ENCODE measurements at regions not wholly inside any gene's neighbourhood (a gene's known extent, or its start where the extent isn't known, plus 50 kb on each side); places are given as distances from the start of the nearest gene placed in this dataset.
A peak's percentile ranks its signal among the peaks of the same experiment; 100 is the strongest.
"Not testable (repeated sequence)": the region's sequence is repeated elsewhere in the genome, so short reads cannot be mapped to it uniquely, and the experiment has no call there.

GRCh38 chr17:12195418-12195817, 174.7 kb downstream of the MAP2K4 start:
- FAIRE-seq (peak; percentile 52), DNase-seq (ENCODE audit: low spot score) (no peak)

DNA sequence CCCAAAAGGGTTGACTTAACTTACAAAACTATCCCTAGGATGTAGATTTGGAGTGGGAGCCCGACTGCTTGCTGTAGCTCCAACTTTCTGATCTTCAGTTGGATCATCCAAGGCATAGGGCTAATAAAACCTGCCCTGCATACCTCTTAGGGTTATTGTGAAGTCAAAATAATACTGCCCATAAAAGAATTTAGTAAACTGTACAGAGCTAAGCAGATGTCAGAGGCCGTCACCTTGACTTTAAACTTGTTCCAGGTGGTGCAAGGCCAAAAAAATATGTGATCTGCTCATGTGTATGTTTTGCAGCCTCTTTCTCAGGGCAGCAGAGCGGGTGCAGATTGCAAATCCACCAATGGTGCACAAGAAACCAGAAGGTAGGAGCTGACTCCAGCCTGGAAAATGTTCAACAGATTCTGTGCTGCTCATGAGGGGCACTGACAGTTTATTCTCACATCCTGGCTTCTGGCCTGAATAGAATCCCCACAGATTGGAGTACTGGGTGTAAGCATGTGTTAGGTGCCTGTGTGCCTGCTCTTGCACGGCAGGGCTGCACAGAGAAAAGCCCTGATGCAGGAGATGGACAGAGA, 180.7 kb downstream of the MAP2K4 start:
- FAIRE-seq, result no peak
- DNase-seq (ENCODE audit: low spot score), result no peak

GRCh38 chr17:12209632-12210191, 189.0 kb downstream of the MAP2K4 start:
- DNase-seq (ENCODE audit: low spot score) (no peak), FAIRE-seq (no peak)

DNA sequence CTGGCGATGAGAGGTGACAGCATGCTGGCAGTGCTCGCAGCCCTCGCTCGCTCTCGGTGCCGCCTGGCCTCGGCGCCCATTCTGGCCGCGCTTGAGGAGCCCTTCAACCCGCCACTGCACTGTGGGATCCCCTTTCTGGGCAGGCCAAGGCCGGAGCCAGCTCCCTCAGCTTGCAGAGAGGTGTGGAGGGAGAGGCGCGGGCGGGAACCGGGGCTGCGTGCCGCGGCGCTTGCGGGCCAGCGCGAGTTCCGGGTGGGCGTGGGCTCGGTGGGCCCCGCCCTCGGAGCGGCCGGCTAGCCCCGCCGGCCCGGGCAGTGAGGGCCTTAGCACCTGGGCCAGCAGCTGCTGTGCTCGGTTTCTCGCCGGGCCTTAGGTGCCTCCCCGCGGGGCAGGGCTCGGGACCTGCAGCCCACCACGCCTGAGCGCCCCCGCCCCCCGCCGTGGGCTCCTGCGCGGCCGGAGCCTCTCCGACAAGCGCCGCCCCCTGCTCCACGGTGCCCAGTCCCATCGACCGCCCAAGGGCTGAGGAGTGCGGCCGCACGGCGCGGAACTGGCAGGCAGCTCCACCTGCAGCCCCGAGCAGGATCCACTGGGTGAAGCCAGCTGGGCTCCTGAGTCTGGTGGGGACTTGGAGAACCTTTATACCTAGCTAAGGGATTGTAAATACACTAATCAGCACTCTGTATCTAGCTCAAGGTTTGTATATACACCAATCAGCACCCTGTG, 200.2 kb downstream of the MAP2K4 start:
- peak; percentile 37 for FAIRE-seq
- not testable (repeated sequence) for DNase-seq (ENCODE audit: low spot score)

GRCh38 chr17:12222392-12222791, 201.7 kb downstream of the MAP2K4 start:
- DNase-seq (ENCODE audit: low spot score), result no peak
- FAIRE-seq, result no peak

- DNase-seq (ENCODE audit: low spot score) (no peak), FAIRE-seq (no peak)
Measured at GRCh38 chr17:12227547-12227946, 206.9 kb downstream of the MAP2K4 start.

GRCh38 chr17:12229335-12229734, 208.7 kb downstream of the MAP2K4 start:
- FAIRE-seq (no peak), DNase-seq (ENCODE audit: low spot score) (no peak)

DNA sequence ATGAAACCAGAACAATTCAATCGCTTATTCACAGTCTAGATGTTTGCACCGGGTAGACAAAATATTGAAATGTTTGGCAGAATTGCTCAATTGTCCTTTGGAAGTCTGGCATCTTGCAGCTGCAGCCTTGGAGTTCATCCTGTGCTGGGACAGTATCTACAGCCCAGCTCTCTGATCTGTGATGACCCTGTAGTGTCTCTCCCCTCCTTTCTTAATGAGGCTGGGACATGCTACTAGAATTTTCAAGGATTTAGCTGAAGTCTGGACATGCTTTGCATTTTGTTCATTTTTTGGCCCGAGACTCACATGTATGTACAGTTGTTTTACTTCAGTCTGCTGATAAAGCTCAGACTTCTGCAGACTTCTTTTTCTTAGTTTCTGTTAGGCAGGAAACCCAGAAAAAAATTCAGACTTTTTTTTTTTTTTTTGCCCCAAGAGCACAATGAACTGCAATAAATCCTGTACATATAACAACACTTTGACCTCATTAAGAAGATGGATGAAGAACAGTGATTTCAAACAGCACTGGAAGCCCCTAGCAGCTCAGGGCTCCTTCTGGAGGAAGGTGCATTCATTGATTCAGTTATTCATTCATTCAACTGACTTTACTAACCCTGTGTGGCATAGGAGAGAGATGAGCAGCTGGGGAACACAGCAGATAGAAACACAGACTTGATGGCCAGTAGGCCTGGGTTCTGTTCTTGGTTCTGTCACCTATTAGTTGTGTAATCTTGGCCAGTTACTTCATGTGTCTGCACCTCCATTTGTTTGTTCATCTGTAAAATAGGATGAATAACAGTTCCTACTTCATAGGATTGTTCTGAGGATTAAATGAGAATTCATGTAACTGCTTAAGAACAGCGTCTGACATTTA, 210.0 kb downstream of the MAP2K4 start:
- no peak for FAIRE-seq
- no peak for DNase-seq (ENCODE audit: low spot score)

GRCh38 chr17:12231355-12231682, 210.6 kb downstream of the MAP2K4 start:
- no peak for FAIRE-seq
- peak; percentile 25 for DNase-seq (ENCODE audit: low spot score)

DNA sequence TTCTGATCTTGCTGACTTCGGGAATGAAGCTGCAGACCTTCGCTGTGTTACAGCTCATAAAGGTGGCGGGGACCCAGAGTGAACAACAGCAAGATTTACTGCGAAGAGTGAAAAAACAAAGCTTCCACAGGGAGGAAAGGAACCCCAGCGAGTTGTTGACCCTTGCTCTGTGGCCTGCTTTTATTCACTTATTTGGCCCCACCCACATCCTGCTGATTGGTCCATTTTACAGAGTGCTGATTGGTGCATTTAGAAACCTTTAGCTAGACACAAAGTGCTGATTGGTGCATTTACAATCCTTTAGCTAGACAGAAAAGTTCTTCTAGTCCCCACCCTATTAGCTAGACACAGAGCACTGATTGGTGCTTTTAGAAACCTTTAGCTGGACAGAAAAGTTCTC, 218.3 kb downstream of the MAP2K4 start:
- not testable (repeated sequence) for FAIRE-seq; DNase-seq (ENCODE audit: low spot score)

DNA sequence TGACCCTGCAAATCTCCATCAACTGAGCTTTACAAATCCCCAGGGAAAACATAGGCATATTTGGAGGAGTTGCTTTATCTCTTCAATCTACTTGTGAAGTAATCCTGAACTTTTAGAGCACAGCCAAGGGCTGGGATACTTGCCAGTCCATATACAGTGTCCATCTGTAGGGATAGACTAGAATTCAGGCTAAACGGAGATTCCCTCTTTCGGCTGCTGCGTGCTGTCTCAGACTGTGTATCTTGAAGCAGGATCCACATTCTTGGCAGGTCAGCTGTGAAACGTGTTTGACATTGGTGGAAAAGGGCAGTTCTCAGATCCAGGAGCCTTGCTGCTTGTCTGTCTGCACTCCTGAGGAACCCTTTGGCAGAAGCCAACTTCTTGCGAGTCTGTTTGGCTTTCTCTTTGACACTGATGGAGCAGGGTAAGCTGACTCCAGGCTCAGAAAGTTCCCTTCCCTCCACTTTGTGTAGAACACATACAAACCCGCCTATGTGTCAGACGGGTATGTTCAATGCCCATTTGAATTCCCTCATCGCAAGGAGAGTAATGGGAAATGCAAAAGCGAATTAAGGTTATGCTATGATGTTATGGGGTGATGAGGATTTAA, 221.8 kb downstream of the MAP2K4 start:
- DNase-seq (ENCODE audit: low spot score) (no peak), FAIRE-seq (no peak)

DNA sequence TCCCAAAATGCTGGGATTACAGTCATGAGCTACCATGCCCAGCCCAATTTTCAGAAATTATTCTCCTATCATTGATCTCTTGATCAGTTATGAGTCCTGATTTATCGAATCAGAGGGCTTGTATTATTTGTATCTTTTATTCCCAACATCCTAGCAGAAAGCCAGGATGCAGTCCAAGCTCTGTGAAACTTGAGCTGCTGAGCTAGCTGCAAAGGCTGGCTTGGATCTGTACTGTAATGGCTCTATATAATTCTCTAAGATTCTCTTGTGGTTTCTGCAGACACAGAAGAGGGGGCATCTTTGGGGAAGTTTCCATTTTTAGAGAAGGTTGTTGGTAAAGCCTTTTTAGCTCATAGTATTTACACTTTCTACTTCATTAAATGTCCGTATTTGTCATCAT, 227.1 kb downstream of the MAP2K4 start:
- no peak for FAIRE-seq
- DNase-seq (ENCODE audit: low spot score), result no peak

DNA sequence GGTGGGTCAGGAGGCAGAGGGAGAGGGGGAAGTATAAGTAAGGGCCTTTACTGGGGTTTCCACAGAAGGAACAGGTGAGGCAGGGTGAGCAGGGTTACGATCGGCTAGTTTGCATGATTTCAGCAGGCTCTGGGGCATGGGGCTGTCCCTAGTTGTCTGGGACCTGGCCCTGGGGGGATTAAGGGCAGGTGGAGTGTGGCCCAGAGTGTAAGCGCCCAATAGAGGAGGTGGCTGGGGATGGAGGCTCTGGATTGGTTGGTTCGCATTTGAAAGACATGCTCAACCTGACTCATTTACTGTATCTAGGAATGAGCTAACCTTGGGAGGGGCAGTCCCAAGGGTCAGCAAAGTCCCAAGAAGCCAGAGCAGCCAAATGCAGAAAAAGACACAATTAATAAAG, 230.3 kb downstream of the MAP2K4 start:
- DNase-seq (ENCODE audit: low spot score), result no peak
- no peak for FAIRE-seq

- no peak for FAIRE-seq
Measured at GRCh38 chr17:12252462-12252861, 231.8 kb downstream of the MAP2K4 start.

GRCh38 chr17:12254460-12254859, 233.8 kb downstream of the MAP2K4 start:
- FAIRE-seq (no peak), DNase-seq (ENCODE audit: low spot score) (no peak)

More at GRCh38 chr17:12252462-12252861, 231.8 kb downstream of the MAP2K4 start:
- no peak for DNase-seq (ENCODE audit: low spot score)

DNA sequence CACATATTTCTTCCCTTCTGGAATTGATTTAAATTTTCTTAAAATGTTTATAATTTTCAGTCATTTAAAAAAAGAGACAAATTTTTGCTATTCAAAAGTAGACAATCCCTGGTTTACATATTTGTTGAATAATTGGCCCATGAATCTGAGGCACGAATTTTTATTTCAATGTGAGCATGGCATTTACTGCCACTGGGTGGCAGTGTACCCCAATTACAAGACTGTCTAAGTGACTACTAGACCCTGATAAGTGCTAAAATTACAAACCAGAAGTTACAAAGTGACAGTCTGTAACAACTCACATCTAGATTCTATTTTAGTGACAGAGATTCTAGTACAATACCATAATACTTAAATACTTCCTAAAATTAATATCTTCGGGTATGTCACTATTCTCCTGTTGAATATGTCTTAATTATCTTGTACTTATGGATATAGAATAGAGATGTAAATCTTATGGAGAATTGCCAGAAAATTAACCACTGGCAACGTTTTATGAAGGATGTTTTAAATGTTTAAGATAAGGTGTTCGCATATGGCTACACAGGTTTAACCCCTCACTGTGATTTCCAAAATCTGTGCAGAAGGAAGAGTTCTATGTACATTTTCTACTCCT, 235.8 kb downstream of the MAP2K4 start:
- FAIRE-seq, result no peak

GRCh38 chr17:12257176-12257575, 236.5 kb downstream of the MAP2K4 start:
- DNase-seq (ENCODE audit: low spot score) (no peak), FAIRE-seq (no peak)

More for the DNA sequence above, 235.8 kb downstream of the MAP2K4 start:
- peak; percentile 23 for DNase-seq (ENCODE audit: low spot score)

DNA sequence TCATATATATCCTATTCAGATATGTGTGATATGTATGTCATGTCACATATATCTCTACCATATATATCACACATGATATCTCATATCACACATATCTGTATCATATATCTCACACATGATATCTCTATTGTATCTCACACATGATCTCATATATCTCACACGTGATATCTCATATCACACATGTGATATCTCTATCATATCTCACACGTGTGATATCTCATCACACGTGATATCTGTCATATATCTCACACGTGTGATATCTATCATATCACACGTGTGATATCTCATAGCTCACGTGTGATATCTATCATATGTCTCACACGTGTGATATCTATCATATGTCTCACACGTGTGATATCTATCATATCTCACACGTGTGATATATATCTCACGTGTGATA, 240.7 kb downstream of the MAP2K4 start:
- FAIRE-seq (peak; percentile 50), DNase-seq (ENCODE audit: low spot score) (no peak)

- no peak for FAIRE-seq
Measured at GRCh38 chr17:12269751-12270150, 249.1 kb downstream of the MAP2K4 start.

GRCh38 chr17:12277827-12278226, 257.1 kb downstream of the MAP2K4 start:
- DNase-seq (ENCODE audit: low spot score) (no peak), FAIRE-seq (no peak)

More at GRCh38 chr17:12269751-12270150, 249.1 kb downstream of the MAP2K4 start:
- no peak for DNase-seq (ENCODE audit: low spot score)

- no peak for FAIRE-seq
- peak; percentile 6 for DNase-seq (ENCODE audit: low spot score)
Measured at GRCh38 chr17:12282056-12282455, 261.4 kb downstream of the MAP2K4 start.
